HEK293 (cell line): ENCODE measurements at regions not wholly inside any gene's neighbourhood (a gene's known extent, or its start where the extent isn't known, plus 50 kb on each side); places are given as distances from the start of the nearest gene placed in this dataset.
"Not testable (repeated sequence)": the region's sequence is repeated elsewhere in the genome, so short reads cannot be mapped to it uniquely, and the experiment has no call there.

Experiments
- CTCF ChIA-PET: fragments of 350-600 bp; formaldehyde crosslinking; extraction: SDS; loops from one replicate; lab custom pipeline; 2021; ENCODE audit warnings: antibody characterized with exemption; lab: Yijun Ruan, JAX
- POLR2A ChIA-PET: fragments of 300-600 bp; formaldehyde crosslinking; extraction: SDS; loops from one replicate; lab custom pipeline; 2020; ENCODE audit warnings: antibody characterized with exemption, inconsistent platforms; lab: Yijun Ruan, JAX
- H3K27ac ChIP-seq: fragments of 200-500 bp; sonication (Bioruptor generic); 2 replicates; pipeline ENCODE4 v1.5.1; 2014; ENCODE audit warnings: low read depth, low read length, control low read depth, inconsistent platforms; ENCODE audit errors: extremely low read depth
- H3K36me3 ChIP-seq, 2 experiments: fragments of 200-500 bp in 1 of 2; sonication (Bioruptor generic) in 1 of 2; 1 replicate in 1 of 2; 2 replicates in 1 of 2; pipeline ENCODE4 v1.5.1; 2014 to 2017; ENCODE audit warnings: inconsistent platforms in 2 of 2, low read length in 2 of 2; ENCODE audit not compliant: control insufficient read depth in 2 of 2, insufficient read depth in 1 of 2
- H3K4me1 ChIP-seq: fragments of 200-500 bp; sonication (Bioruptor generic); 2 replicates; pipeline ENCODE4 v1.5.1; 2014; ENCODE audit warnings: mild to moderate bottlenecking, low read length, inconsistent platforms; ENCODE audit not compliant: control insufficient read depth, insufficient read depth
- H3K4me3 ChIP-seq: 2 replicates; pipeline ENCODE4 v1.5.1; 2011; ENCODE audit warnings: low read depth, mild to moderate bottlenecking, control low read depth, low read length, moderate library complexity
- H3K9me3 ChIP-seq: fragments of 200-500 bp; sonication (Bioruptor generic); 2 replicates; pipeline ENCODE4 v1.5.1; 2014; ENCODE audit warnings: low read depth, low read length, inconsistent platforms; ENCODE audit not compliant: control insufficient read depth, insufficient read depth
- GLI4 ChIP-seq: fragments of 450-650 bp; formaldehyde crosslinking; IDR thresholded peaks from 2 replicates; pipeline ENCODE4 v1.5.1; 2016; ENCODE audit warnings: missing biosample characterization, missing genetic modification characterization
- HOXA7 ChIP-seq: sonication (generic); formaldehyde crosslinking; IDR thresholded peaks from 2 replicates; pipeline ENCODE4 v1.8.1; 2022; ENCODE audit warnings: missing genetic modification reagents, borderline replicate concordance
- HOXC10 ChIP-seq: sonication (generic); formaldehyde crosslinking; IDR thresholded peaks from 2 replicates; pipeline ENCODE4 v1.8.1; 2023; ENCODE audit warnings: mild to moderate bottlenecking, missing genetic modification reagents
- IKZF3 ChIP-seq: fragments of 450-650 bp; IDR thresholded peaks from 2 replicates; pipeline ENCODE4 v1.5.0; 2018; ENCODE audit warnings: missing biosample characterization, mild to moderate bottlenecking, missing genetic modification characterization, moderate library complexity
- ZBTB1 ChIP-seq: fragments of 450-650 bp; formaldehyde crosslinking; IDR thresholded peaks from 2 replicates; pipeline ENCODE4 v1.5.1; 2016; ENCODE audit warnings: missing biosample characterization, missing genetic modification characterization
- ZBTB26 ChIP-seq: fragments of 450-650 bp; formaldehyde crosslinking; optimal IDR thresholded peaks from 2 replicates; pipeline ENCODE3; 2016; ENCODE audit warnings: missing biosample characterization, mild to moderate bottlenecking, missing genetic modification characterization
- ZFHX2 ChIP-seq: fragments of 450-650 bp; formaldehyde crosslinking; conservative IDR thresholded peaks from 2 replicates; pipeline ENCODE4 v1.5.1; 2016; ENCODE audit warnings: missing biosample characterization, missing genetic modification characterization
- ZIC2 ChIP-seq: fragments of 450-650 bp; formaldehyde crosslinking; IDR thresholded peaks from 2 replicates; pipeline ENCODE4 v1.5.1; 2016; ENCODE audit warnings: missing biosample characterization, missing genetic modification characterization
- ZNF146 ChIP-seq: fragments of 450-650 bp; formaldehyde crosslinking; IDR thresholded peaks from 2 replicates; pipeline ENCODE4 v1.5.1; 2016; ENCODE audit warnings: missing biosample characterization, missing genetic modification characterization
- ZNF18 ChIP-seq: fragments of 450-650 bp; formaldehyde crosslinking; IDR thresholded peaks from 2 replicates; pipeline ENCODE4 v1.5.1; 2016; ENCODE audit warnings: missing biosample characterization, missing genetic modification characterization
- ZNF184 ChIP-seq: fragments of 450-650 bp; IDR thresholded peaks from 2 replicates; pipeline ENCODE4 v1.5.1; 2018; ENCODE audit warnings: missing biosample characterization, mild to moderate bottlenecking, missing genetic modification characterization
- ZNF202 ChIP-seq: fragments of 450-650 bp; formaldehyde crosslinking; IDR thresholded peaks from 2 replicates; pipeline ENCODE4 v1.5.1; 2016; ENCODE audit warnings: missing biosample characterization, missing genetic modification characterization, borderline replicate concordance
- ZNF324 ChIP-seq: fragments of 450-650 bp; formaldehyde crosslinking; IDR thresholded peaks from 2 replicates; pipeline ENCODE4 v1.5.1; 2016; ENCODE audit warnings: missing biosample characterization, missing genetic modification characterization
- ZNF521 ChIP-seq: fragments of 450-650 bp; formaldehyde crosslinking; IDR thresholded peaks from 2 replicates; pipeline ENCODE4 v1.5.1; 2017; ENCODE audit warnings: missing biosample characterization, mild to moderate bottlenecking, missing genetic modification characterization
- ZNF639 ChIP-seq: fragments of 450-650 bp; formaldehyde crosslinking; IDR thresholded peaks from 2 replicates; pipeline ENCODE4 v1.5.1; 2016; ENCODE audit warnings: missing biosample characterization, missing genetic modification characterization
- ZNF664 ChIP-seq: fragments of 450-650 bp; formaldehyde crosslinking; IDR thresholded peaks from 2 replicates; pipeline ENCODE4 v1.5.1; 2016; ENCODE audit warnings: missing biosample characterization, missing genetic modification characterization
- ZNF776 ChIP-seq: fragments of 450-650 bp; formaldehyde crosslinking; IDR thresholded peaks from 2 replicates; pipeline ENCODE4 v1.5.0; 2017; ENCODE audit warnings: missing biosample characterization, missing genetic modification characterization, borderline replicate concordance
- TF ChIP-seq, protein P1 (sequence below): fragments of 450-650 bp; formaldehyde crosslinking; IDR thresholded peaks from 2 replicates; pipeline ENCODE4 v1.5.1; 2017; ENCODE audit warnings: missing biosample characterization, missing genetic modification characterization
- TF ChIP-seq, protein P2 (sequence below): fragments of 450-650 bp; formaldehyde crosslinking; IDR thresholded peaks from 2 replicates; pipeline ENCODE4 v1.5.1; 2016; ENCODE audit warnings: missing biosample characterization, missing genetic modification characterization

GRCh38 chr20:51271931-51272330 is 249.0 kb upstream of the KCNG1 start:
- TF ChIP-seq ZNF664 (tag by site-specific recombination) = no peak
- no peak overlapping the region for H3K4me3 ChIP-seq
- no peaks in the 10 kb centered on the region for H3K36me3 ChIP-seq
- ChIA-PET CTCF (interaction anchor here (1.0 kb wide), 1 partner anchor 478 kb away, joined by 3 read pairs; no protein-coding TSS in a partner anchor), POLR2A (no interaction called here)
- H3K9me3 ChIP-seq = no peaks in the 10 kb centered on the region
- no peak overlapping the region for H3K27ac ChIP-seq
- no peaks in the 10 kb centered on the region for H3K4me1 ChIP-seq

DNA sequence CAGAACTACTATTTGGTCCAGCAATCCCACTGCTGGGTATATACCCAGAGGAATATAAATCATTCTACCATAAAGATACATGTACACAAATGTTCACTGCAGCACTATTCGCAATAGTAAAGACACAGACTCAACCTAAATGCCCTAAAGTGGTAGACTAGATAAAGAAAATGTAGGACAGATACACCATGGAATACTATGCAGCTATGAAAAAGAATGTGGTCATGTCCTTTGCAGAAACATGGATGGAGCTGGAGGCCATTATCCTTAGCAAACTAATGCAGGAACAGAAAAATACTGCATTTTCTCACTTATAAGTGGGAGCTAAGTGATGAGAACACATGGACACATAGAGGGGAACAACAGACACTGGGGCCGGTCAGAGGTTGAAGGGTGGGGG is 248.4 kb upstream of the KCNG1 start:
- H3K9me3 ChIP-seq, H3K4me1 ChIP-seq, POLR2A ChIA-PET, H3K4me3 ChIP-seq, H3K27ac ChIP-seq, H3K36me3 ChIP-seq: not testable (repeated sequence)
- TF ChIP-seq ZNF146 (tag by site-specific recombination) = peak; percentile 69
- CTCF ChIA-PET = interaction anchor here (1.0 kb wide), 1 partner anchor 477 kb away, joined by 3 read pairs; no protein-coding TSS in a partner anchor

- Histone ChIP-seq H3K4me1 (no peaks in the 10 kb centered on the region), H3K36me3 (no peaks in the 10 kb centered on the region), H3K4me3 (no peak overlapping the region), H3K9me3 (no peaks in the 10 kb centered on the region), H3K27ac (no peak overlapping the region)
- ChIA-PET CTCF (no interaction called here), POLR2A (no interaction called here)
- no peak for TF ChIP-seq HOXA7
- TF ChIP-seq ZNF521 (tag by site-specific recombination) = no peak
- TF ChIP-seq GLI4 (tag by site-specific recombination) = no peak
- TF ChIP-seq ZNF18 (tag by site-specific recombination) = no peak
Measured at GRCh38 chr20:51269671-51270070, 246.8 kb upstream of the KCNG1 start.

DNA sequence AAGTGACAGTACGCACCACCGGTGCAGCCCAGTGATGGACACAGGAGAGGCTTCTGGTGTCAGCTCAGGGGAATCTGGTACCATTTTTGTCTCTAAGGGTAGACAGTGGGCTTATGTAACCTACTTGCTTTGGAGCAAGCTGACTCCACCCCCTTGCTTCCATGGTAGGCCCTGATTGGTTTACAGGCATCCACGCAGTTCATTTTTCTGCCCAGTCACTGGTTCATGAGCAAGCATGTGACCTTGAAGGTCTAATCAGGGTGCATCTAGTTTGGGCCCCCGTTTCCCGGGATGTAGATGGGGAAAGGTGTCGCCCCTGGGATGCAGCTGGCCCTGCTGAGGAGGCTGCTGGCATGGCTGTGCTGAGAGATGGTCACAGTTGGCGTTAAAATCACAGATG is 244.8 kb upstream of the KCNG1 start:
- no peak overlapping the region for H3K27ac ChIP-seq
- no peaks in the 10 kb centered on the region for H3K4me1 ChIP-seq
- no peaks in the 10 kb centered on the region for H3K36me3 ChIP-seq
- ChIA-PET POLR2A (no interaction called here), CTCF (no interaction called here)
- H3K9me3 ChIP-seq = no peaks in the 10 kb centered on the region
- no peak overlapping the region for H3K4me3 ChIP-seq
- TF ChIP-seq ZNF202 (tag by site-specific recombination) (no peak), ZBTB26 (tag by site-specific recombination) (no peak), HOXC10 (no peak), IKZF3 (tag by site-specific recombination) (no peak), ZNF776 (tag by site-specific recombination) (no peak), ZNF324 (tag by site-specific recombination) (no peak), ZNF184 (tag by site-specific recombination) (no peak), GLI4 (tag by site-specific recombination) (no peak), ZNF639 (tag by site-specific recombination) (no peak), ZIC2 (tag by site-specific recombination) (no peak), ZBTB1 (tag by site-specific recombination) (no peak), ZFHX2 (tag by site-specific recombination) (no peak)
- TF ChIP-seq, protein P1, sequence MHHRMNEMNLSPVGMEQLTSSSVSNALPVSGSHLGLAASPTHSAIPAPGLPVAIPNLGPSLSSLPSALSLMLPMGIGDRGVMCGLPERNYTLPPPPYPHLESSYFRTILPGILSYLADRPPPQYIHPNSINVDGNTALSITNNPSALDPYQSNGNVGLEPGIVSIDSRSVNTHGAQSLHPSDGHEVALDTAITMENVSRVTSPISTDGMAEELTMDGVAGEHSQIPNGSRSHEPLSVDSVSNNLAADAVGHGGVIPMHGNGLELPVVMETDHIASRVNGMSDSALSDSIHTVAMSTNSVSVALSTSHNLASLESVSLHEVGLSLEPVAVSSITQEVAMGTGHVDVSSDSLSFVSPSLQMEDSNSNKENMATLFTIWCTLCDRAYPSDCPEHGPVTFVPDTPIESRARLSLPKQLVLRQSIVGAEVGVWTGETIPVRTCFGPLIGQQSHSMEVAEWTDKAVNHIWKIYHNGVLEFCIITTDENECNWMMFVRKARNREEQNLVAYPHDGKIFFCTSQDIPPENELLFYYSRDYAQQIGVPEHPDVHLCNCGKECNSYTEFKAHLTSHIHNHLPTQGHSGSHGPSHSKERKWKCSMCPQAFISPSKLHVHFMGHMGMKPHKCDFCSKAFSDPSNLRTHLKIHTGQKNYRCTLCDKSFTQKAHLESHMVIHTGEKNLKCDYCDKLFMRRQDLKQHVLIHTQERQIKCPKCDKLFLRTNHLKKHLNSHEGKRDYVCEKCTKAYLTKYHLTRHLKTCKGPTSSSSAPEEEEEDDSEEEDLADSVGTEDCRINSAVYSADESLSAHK (tag by site-specific recombination) = no peak
- TF ChIP-seq, protein P2, sequence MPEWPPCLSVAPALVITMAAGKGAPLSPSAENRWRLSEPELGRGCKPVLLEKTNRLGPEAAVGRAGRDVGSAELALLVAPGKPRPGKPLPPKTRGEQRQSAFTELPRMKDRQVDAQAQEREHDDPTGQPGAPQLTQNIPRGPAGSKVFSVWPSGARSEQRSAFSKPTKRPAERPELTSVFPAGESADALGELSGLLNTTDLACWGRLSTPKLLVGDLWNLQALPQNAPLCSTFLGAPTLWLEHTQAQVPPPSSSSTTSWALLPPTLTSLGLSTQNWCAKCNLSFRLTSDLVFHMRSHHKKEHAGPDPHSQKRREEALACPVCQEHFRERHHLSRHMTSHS (tag by site-specific recombination) = no peak
